H9 (cell line): ENCODE measurements at regions not wholly inside any gene's neighbourhood (a gene's known extent, or its start where the extent isn't known, plus 50 kb on each side); places are given as distances from the start of the nearest gene placed in this dataset.

ENCODE experiments used
- DNase-seq: peaks from one replicate; pipeline ENCODE4 v3.0.0-alpha.2; 2017
- H2AFZ ChIP-seq: one replicate; pipeline ENCODE4 v1.6.1; 2013; ENCODE audit warnings: mild to moderate bottlenecking, low read length, control low read depth, moderate library complexity
- H2AK5ac ChIP-seq: 2 replicates; pipeline ENCODE4 v1.6.1; 2013; ENCODE audit warnings: low read length, control low read depth, mixed read lengths; ENCODE audit not compliant: insufficient read length
- H2BK120ac ChIP-seq: one replicate; pipeline ENCODE4 v1.6.1; 2013; ENCODE audit warnings: low read depth, mild to moderate bottlenecking, low read length, control low read depth, inconsistent platforms; ENCODE audit not compliant: poor library complexity, severe bottlenecking
- H2BK12ac ChIP-seq: 2 replicates; pipeline ENCODE4 v1.6.1; 2013; ENCODE audit warnings: low read length, control low read depth, mixed read lengths, low read depth; ENCODE audit not compliant: insufficient read length
- H2BK15ac ChIP-seq: 2 replicates; pipeline ENCODE4 v1.6.1; 2013; ENCODE audit warnings: low read depth, low read length, control low read depth
- H2BK20ac ChIP-seq: one replicate; pipeline ENCODE4 v1.6.1; 2013; ENCODE audit warnings: low read depth, mild to moderate bottlenecking, low read length, control low read depth, inconsistent platforms; ENCODE audit not compliant: poor library complexity, severe bottlenecking
- H2BK5ac ChIP-seq: 2 replicates; pipeline ENCODE4 v1.6.1; 2013; ENCODE audit warnings: low read length, control low read depth, mixed read lengths; ENCODE audit not compliant: insufficient read length
- H3K14ac ChIP-seq: 2 replicates; pipeline ENCODE4 v1.6.1; 2013; ENCODE audit warnings: low read length, control low read depth; ENCODE audit not compliant: insufficient read depth
- H3K18ac ChIP-seq: 2 replicates; pipeline ENCODE4 v1.6.1; 2013; ENCODE audit warnings: low read depth, mild to moderate bottlenecking, mixed read lengths, low read length, control low read depth; ENCODE audit not compliant: insufficient read length
- H3K23ac ChIP-seq: 2 replicates; pipeline ENCODE4 v1.6.1; 2013; ENCODE audit warnings: low read length, control low read depth, mixed read lengths, low read depth; ENCODE audit not compliant: insufficient read length
- H3K23me2 ChIP-seq: 2 replicates; pipeline ENCODE4 v1.6.1; 2013; ENCODE audit warnings: low read depth, mild to moderate bottlenecking, mixed read lengths, low read length, control low read depth; ENCODE audit not compliant: insufficient read length, poor library complexity, severe bottlenecking
- H3K27ac ChIP-seq: 2 replicates; pipeline ENCODE4 v1.5.1; 2013; ENCODE audit warnings: low read length, control low read depth, mixed read lengths, low read depth; ENCODE audit not compliant: insufficient read length
- H3K27me3 ChIP-seq: 2 replicates; pipeline ENCODE4 v1.6.1; 2013; ENCODE audit warnings: low read length, control low read depth, inconsistent platforms; ENCODE audit not compliant: insufficient read depth
- H3K4ac ChIP-seq: 2 replicates; pipeline ENCODE4 v1.6.1; 2013; ENCODE audit warnings: low read depth, mild to moderate bottlenecking, control low read depth, inconsistent platforms, low read length, moderate library complexity
- H3K4me1 ChIP-seq: 2 replicates; pipeline ENCODE4 v1.6.1; 2013; ENCODE audit warnings: low read length, control low read depth, inconsistent platforms; ENCODE audit not compliant: insufficient read depth
- H3K4me2 ChIP-seq: 2 replicates; pipeline ENCODE4 v1.6.1; 2013; ENCODE audit warnings: low read length, control low read depth, mixed read lengths; ENCODE audit not compliant: insufficient read length, insufficient read depth
- H3K56ac ChIP-seq: 2 replicates; pipeline ENCODE4 v1.6.1; 2013; ENCODE audit warnings: low read depth, mild to moderate bottlenecking, mixed read lengths, low read length, control low read depth; ENCODE audit not compliant: insufficient read length
- H3K79me1 ChIP-seq: 2 replicates; pipeline ENCODE4 v1.6.1; 2013; ENCODE audit warnings: low read depth, mild to moderate bottlenecking, moderate library complexity, low read length, control low read depth, inconsistent platforms; ENCODE audit not compliant: insufficient read depth, poor library complexity, severe bottlenecking
- H3K79me2 ChIP-seq: 2 replicates; pipeline ENCODE4 v1.6.1; 2013; ENCODE audit warnings: low read length, control low read depth, inconsistent platforms; ENCODE audit not compliant: insufficient read depth
- H3K9ac ChIP-seq: 2 replicates; pipeline ENCODE4 v1.6.1; 2013; ENCODE audit warnings: low read length, control low read depth, mixed read lengths; ENCODE audit not compliant: insufficient read length; ENCODE audit errors: extremely low read depth
- H3K9me3 ChIP-seq: one replicate; pipeline ENCODE4 v1.6.1; 2013; ENCODE audit warnings: low read depth, low read length, inconsistent platforms; ENCODE audit not compliant: control insufficient read depth
- H3T11ph ChIP-seq: one replicate; pipeline ENCODE4 v1.6.1; 2013; ENCODE audit warnings: mild to moderate bottlenecking, low read length, control low read depth, inconsistent platforms
- H4K20me1 ChIP-seq: one replicate; pipeline ENCODE4 v1.6.1; 2013; ENCODE audit not compliant: control insufficient read depth, insufficient read length, insufficient read depth
- H4K5ac ChIP-seq: 2 replicates; pipeline ENCODE4 v1.6.1; 2013; ENCODE audit warnings: low read depth, mild to moderate bottlenecking, mixed read lengths, low read length, control low read depth; ENCODE audit not compliant: insufficient read length
- H4K8ac ChIP-seq: replicated peaks from 2 replicates; pipeline ENCODE4 v1.6.1; 2013; ENCODE audit warnings: low read length, control low read depth, mixed read lengths, low read depth; ENCODE audit not compliant: insufficient read length
- H4K91ac ChIP-seq: 2 replicates; pipeline ENCODE4 v1.6.1; 2013; ENCODE audit warnings: low read depth, mild to moderate bottlenecking, moderate library complexity, mixed read lengths, low read length, control low read depth; ENCODE audit not compliant: insufficient read length
- H3K27ac Mint-ChIP-seq, 3 experiments: 2 replicates in 2 of 3; 3 replicates in 1 of 3; pipeline ENCODE4 v1.8.0; 2020 to 2021; ENCODE audit warnings: mixed read lengths in 3 of 3, mild to moderate bottlenecking in 1 of 3, moderate library complexity in 1 of 3
- H3K27me3 Mint-ChIP-seq: 2 replicates; pipeline ENCODE4 v1.8.0; 2021; ENCODE audit warnings: low read depth, mild to moderate bottlenecking, moderate library complexity, mixed read lengths
- H3K36me3 Mint-ChIP-seq, 3 experiments: 2 replicates in 2 of 3; 3 replicates in 1 of 3; pipeline ENCODE4 v1.8.0; 2020 to 2021; ENCODE audit warnings: low read depth in 3 of 3, mixed read lengths in 3 of 3; ENCODE audit not compliant: insufficient read depth in 1 of 3
- H3K4me1 Mint-ChIP-seq, 2 experiments: 2 replicates each; pipeline ENCODE4 v1.8.0; 2020; ENCODE audit warnings: mixed read lengths in 2 of 2
- H3K4me3 Mint-ChIP-seq, 2 experiments: 2 replicates in 1 of 2; 3 replicates in 1 of 2; pipeline ENCODE4 v1.8.0; 2020 to 2021; ENCODE audit warnings: mild to moderate bottlenecking in 2 of 2, mixed read lengths in 2 of 2, moderate library complexity in 1 of 2
- H3K9me3 Mint-ChIP-seq, 2 experiments: 2 replicates in 1 of 2; 3 replicates in 1 of 2; pipeline ENCODE4 v1.8.0; 2020; ENCODE audit warnings: mild to moderate bottlenecking in 2 of 2, mixed read lengths in 2 of 2, moderate library complexity in 1 of 2
- WGBS: extraction: QIAGEN DNeasy Blood & Tissue Kit; methylation state at CpG from one replicate; pipeline ENCODE4 v1.1.7; 2013; ENCODE audit warnings: missing lambda C conversion rate, low lambda C conversion rate, mixed read lengths; ENCODE audit not compliant: insufficient read length; ENCODE audit errors: extremely low coverage; 5-methylcytosine and 5-hydroxymethylcytosine counted together
- TF ChIP-seq, protein P1 (sequence below): fragments of 200-600 bp; sonication (generic); conservative IDR thresholded peaks from 3 replicates; pipeline ENCODE4 v1.8.0; 2021; ENCODE audit warnings: antibody characterized with exemption, mild to moderate bottlenecking

DNA sequence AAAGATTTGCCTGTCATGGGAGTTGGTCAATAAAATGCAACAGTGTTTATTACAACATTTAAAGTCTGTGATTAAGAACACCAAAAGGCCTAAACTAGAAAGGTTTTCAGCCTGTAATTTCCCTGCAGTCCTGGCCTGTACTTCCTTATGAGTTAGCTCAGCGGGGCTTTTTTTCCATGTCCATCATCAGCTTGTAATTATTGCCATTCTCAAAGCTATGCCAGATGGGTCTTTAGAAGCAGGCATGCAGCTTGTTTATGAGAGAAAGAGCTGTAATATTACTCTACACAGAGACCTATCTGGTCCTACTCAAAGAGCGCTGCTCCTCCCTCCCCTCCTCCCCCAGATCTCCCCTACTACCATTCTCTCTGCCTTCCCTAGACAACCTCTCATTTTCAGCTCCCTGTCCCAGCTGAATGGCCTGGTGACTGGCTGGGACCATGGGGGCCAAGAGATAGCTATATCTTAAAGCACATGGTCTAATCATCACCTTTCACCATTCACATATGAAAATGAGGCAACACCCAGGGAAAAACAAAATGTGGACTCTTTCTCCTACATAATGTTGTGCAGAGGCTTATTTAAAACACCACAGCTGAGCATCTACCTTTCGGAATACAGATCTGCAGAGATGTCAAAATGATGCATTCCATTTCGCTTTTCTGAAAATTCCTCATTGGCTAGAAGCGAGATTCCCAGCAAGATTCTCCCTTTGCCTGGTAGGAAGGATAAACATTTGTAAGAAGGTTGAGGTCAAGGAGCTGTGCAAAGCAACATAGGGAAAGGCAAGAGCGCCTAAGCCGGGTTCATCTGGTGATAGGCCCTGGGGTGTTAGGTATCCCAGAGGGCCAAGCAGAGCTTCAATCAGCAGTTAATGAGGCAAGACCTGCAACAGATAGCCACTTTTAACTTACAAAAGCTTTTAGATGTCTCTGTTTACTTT is 209.7 kb upstream of the CDKN3 start:
- WGBS = no CpG with 5 or more reads among the region's 7 CpGs
- no peak for DNase-seq

More for the DNA sequence above, 209.7 kb upstream of the CDKN3 start:
- Histone ChIP-seq H3K27ac (no peak overlapping the region), H4K20me1 (no peaks in the 10 kb centered on the region), H3K27me3 (no peaks in the 10 kb centered on the region), H2BK15ac (no peak overlapping the region), H3K9ac (no peak overlapping the region), H3T11ph (no peak overlapping the region), H2BK20ac (no peak overlapping the region), H3K4ac (no peak overlapping the region), H3K4me2 (no peak overlapping the region), H3K14ac (no peak overlapping the region), H3K56ac (no peak overlapping the region), H2BK5ac (no peak overlapping the region), H3K4me1 (peaks cover 5% of the 10 kb centered on the region; the same call in 1 of the 2 replicates), H3K18ac (no peak overlapping the region), H3K9me3 (no peaks in the 10 kb centered on the region), H2BK120ac (no peak overlapping the region), H4K8ac (no peak overlapping the region), H4K91ac (no peak overlapping the region), H2AFZ (no peak overlapping the region), H4K5ac (no peak overlapping the region), H2BK12ac (no peak overlapping the region), H3K79me1 (no peaks in the 10 kb centered on the region), H3K79me2 (no peaks in the 10 kb centered on the region), H2AK5ac (no peak overlapping the region), H3K23me2 (no peaks in the 10 kb centered on the region), H3K23ac (no peak overlapping the region)
- Mint-ChIP-seq H3K36me3 (no peaks in the 10 kb centered on the region), H3K9me3 (no peaks in the 10 kb centered on the region), H3K4me1 (peaks cover 8 to 14% of the 10 kb centered on the region in 2 experiments), H3K27me3 (no peaks in the 10 kb centered on the region), H3K27ac (peak overlapping the region in 1 of 3 experiments; percentile 56; a peak in 1 of 7 replicates), H3K4me3 (no peak overlapping the region)
- TF ChIP-seq, protein P1, sequence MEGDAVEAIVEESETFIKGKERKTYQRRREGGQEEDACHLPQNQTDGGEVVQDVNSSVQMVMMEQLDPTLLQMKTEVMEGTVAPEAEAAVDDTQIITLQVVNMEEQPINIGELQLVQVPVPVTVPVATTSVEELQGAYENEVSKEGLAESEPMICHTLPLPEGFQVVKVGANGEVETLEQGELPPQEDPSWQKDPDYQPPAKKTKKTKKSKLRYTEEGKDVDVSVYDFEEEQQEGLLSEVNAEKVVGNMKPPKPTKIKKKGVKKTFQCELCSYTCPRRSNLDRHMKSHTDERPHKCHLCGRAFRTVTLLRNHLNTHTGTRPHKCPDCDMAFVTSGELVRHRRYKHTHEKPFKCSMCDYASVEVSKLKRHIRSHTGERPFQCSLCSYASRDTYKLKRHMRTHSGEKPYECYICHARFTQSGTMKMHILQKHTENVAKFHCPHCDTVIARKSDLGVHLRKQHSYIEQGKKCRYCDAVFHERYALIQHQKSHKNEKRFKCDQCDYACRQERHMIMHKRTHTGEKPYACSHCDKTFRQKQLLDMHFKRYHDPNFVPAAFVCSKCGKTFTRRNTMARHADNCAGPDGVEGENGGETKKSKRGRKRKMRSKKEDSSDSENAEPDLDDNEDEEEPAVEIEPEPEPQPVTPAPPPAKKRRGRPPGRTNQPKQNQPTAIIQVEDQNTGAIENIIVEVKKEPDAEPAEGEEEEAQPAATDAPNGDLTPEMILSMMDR = no peak
